Daoy (cell line): ENCODE measurements at regions not wholly inside any gene's neighbourhood (a gene's known extent, or its start where the extent isn't known, plus 50 kb on each side); places are given as distances from the start of the nearest gene placed in this dataset.

ENCODE experiments used
- DNase-seq: peaks from one replicate; pipeline ENCODE4 v3.0.0-alpha.2; 2015; ENCODE audit warnings: low read depth

- DNase-seq: no peak
These were observed 213.1 kb upstream of the B3GAT1 start for GRCh38 chr11:134625151-134625550.

GRCh38 chr11:134624166-134624920 is 212.3 kb upstream of the B3GAT1 start:
- DNase-seq: no peak

- no peak for DNase-seq
These were observed 211.7 kb upstream of the B3GAT1 start for GRCh38 chr11:134623711-134624110.

GRCh38 chr11:134622458-134622857 is 210.4 kb upstream of the B3GAT1 start:
- DNase-seq: no peak

- DNase-seq: no peak
These were observed 205.3 kb upstream of the B3GAT1 start for GRCh38 chr11:134617360-134617759.

GRCh38 chr11:134616038-134616437 is 204.0 kb upstream of the B3GAT1 start:
- DNase-seq: no peak

GRCh38 chr11:134615041-134615615 is 203.1 kb upstream of the B3GAT1 start:
- DNase-seq: no peak

- DNase-seq: no peak
These were observed 202.1 kb upstream of the B3GAT1 start for GRCh38 chr11:134614141-134614540.

GRCh38 chr11:134613646-134614045 is 201.6 kb upstream of the B3GAT1 start:
- no peak for DNase-seq

- DNase-seq: no peak
These were observed 200.3 kb upstream of the B3GAT1 start for GRCh38 chr11:134612140-134613030.

- no peak for DNase-seq
These were observed 199.5 kb upstream of the B3GAT1 start for GRCh38 chr11:134611537-134611936.

- DNase-seq: no peak
These were observed 198.3 kb upstream of the B3GAT1 start for GRCh38 chr11:134610116-134610910.

- no peak for DNase-seq
These were observed 197.5 kb upstream of the B3GAT1 start for GRCh38 chr11:134609361-134610115.

GRCh38 chr11:134607963-134608750 is 196.1 kb upstream of the B3GAT1 start:
- no peak for DNase-seq

GRCh38 chr11:134606251-134606650 is 194.2 kb upstream of the B3GAT1 start:
- DNase-seq: no peak

GRCh38 chr11:134604886-134605285 is 192.8 kb upstream of the B3GAT1 start:
- no peak for DNase-seq

GRCh38 chr11:134599299-134599771 is 187.3 kb upstream of the B3GAT1 start:
- no peak for DNase-seq

- DNase-seq: no peak
These were observed 186.3 kb upstream of the B3GAT1 start for GRCh38 chr11:134598368-134598767.

GRCh38 chr11:134597452-134597851 is 185.4 kb upstream of the B3GAT1 start:
- DNase-seq: no peak

GRCh38 chr11:134596404-134596803 is 184.4 kb upstream of the B3GAT1 start:
- no peak for DNase-seq
